Activated T-cell treated with anti-CD3 and anti-CD28 coated beads for 24 hours (primary cell): ENCODE measurements at regions not wholly inside any gene's neighbourhood (a gene's known extent, or its start where the extent isn't known, plus 50 kb on each side); places are given as distances from the start of the nearest gene placed in this dataset.
"Not testable (repeated sequence)": the region's sequence is repeated elsewhere in the genome, so short reads cannot be mapped to it uniquely, and the experiment has no call there.

ENCODE experiments used
- DNase-seq: peaks from one replicate; pipeline ENCODE4 v3.0.0-alpha.2; 2020; ENCODE audit warnings: low read depth

- no peak for DNase-seq
Observed at GRCh38 chr13:58625703-58626389, 994.3 kb downstream of the PCDH17 start.

GRCh38 chr13:58630794-58631193 lies 999.2 kb downstream of the PCDH17 start:
- no peak for DNase-seq

- DNase-seq = no peak
Observed at GRCh38 chr13:58633226-58633625, 1001.7 kb downstream of the PCDH17 start.

- DNase-seq = no peak
Observed at GRCh38 chr13:58655086-58655485, 1023.5 kb downstream of the PCDH17 start.

- no peak for DNase-seq
Observed at GRCh38 chr13:58660826-58661225, 1029.3 kb downstream of the PCDH17 start.

DNA sequence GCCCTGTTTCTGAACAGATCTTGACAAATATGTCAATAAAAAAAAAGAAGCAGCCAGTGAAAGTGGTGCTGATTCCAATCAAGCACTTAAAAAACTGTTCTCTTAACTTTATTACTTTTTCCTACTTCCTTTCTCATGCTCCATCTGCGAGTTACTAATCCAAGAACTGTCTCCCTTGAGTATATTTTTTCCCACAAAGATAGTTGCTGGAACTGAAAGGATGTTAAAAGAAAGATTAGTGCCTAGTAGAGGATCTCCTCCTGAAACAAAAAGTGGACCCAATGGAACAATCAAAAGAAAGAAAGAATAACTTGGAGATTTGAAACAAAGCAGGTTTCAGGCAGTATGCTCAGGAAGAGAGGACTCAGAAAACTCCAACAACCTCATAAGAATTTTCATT lies 1034.8 kb downstream of the PCDH17 start:
- DNase-seq = no peak

- no peak for DNase-seq
Observed at GRCh38 chr13:58667096-58667495, 1035.6 kb downstream of the PCDH17 start.

- no peak for DNase-seq
Observed at GRCh38 chr13:58680115-58680514, 1048.6 kb downstream of the PCDH17 start.

DNA sequence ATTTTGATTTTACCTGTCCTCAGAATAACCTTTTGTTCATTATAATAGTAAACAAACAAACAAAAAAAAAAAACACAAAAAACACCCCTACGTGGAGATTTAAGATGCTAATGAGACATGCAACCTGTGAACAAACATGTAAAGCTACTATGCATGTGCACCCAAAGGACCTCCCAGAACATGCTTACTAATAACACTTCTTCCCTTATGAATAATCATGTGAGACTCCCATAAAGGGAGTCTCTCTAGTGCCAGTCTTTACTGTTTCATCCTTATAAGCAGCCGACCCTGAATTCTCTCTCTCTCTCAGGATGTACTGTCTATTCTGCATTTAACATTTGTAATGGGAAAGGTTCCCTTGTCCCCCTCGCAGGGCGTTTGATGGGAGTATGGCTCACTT lies 1051.1 kb downstream of the PCDH17 start:
- no peak for DNase-seq

- no peak for DNase-seq
Observed at GRCh38 chr13:58687148-58687547, 1055.6 kb downstream of the PCDH17 start.

- DNase-seq = no peak
Observed at GRCh38 chr13:58698531-58698930, 1067.0 kb downstream of the PCDH17 start.

DNA sequence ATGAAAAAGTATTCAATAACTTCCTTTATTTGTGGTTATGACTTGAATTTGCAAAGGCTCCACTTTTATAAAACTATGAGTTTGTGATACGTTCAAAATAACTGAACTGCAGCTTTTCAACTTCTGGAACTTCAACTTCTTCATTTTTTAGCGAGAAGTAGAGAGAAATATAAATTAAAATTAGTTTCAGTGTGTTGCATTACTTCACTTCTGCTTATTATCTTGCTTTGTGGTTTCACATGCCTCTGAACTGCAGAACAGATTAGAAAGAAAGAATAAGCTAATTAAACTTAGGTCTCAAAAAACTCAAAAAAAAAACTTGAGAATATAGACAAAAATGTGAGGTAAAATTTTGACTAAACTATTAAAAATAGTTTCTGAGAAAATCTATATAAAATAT lies 1073.4 kb downstream of the PCDH17 start:
- DNase-seq = no peak

DNA sequence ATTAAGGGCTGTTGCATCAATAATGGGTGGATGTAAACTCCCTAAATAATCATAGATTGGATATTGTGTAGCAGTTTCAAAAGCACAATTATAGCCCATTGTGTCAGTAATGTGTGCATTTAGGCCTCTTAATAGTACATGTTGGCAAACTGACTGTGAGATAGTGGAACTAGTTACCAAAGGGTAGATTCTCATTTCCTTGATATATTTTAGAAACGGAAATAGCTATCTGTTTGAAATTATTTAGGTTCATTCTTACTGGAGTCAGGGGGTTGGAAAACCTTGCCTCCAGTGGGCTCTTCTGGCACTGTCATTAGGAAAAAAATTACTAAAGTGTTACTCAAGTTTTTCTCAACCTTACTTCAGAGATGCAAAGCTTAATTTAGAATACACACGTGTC lies 1074.9 kb downstream of the PCDH17 start:
- DNase-seq = no peak

GRCh38 chr13:58712191-58712590 lies 1080.6 kb downstream of the PCDH17 start:
- DNase-seq = no peak

GRCh38 chr13:58714016-58714415 lies 1082.5 kb downstream of the PCDH17 start:
- not testable (repeated sequence) for DNase-seq

DNA sequence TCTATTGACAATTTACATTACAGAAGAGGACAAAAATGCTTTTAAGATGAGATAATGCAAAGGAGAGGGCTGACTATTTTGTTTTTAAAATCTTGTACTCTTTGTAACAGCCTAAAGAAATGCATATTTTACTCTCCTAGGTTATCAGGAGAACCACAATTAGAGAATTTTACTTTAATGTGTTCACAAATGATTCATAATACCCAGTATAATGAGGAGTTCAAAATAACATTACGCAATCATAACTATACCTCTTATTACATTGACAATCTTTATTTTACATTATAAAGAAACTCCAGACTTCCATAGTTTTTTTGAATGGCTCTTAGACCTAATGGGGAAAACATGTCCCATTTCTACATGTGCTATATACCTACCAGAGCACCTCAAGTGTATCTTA lies 1089.7 kb downstream of the PCDH17 start:
- DNase-seq = no peak

GRCh38 chr13:58728126-58728525 lies 1096.6 kb downstream of the PCDH17 start:
- DNase-seq = no peak

GRCh38 chr13:58729361-58729760 lies 1097.8 kb downstream of the PCDH17 start:
- no peak for DNase-seq

GRCh38 chr13:58744686-58745085 lies 1113.1 kb downstream of the PCDH17 start:
- no peak for DNase-seq

- DNase-seq = no peak
Observed at GRCh38 chr13:58767566-58767965, 1136.0 kb downstream of the PCDH17 start.

DNA sequence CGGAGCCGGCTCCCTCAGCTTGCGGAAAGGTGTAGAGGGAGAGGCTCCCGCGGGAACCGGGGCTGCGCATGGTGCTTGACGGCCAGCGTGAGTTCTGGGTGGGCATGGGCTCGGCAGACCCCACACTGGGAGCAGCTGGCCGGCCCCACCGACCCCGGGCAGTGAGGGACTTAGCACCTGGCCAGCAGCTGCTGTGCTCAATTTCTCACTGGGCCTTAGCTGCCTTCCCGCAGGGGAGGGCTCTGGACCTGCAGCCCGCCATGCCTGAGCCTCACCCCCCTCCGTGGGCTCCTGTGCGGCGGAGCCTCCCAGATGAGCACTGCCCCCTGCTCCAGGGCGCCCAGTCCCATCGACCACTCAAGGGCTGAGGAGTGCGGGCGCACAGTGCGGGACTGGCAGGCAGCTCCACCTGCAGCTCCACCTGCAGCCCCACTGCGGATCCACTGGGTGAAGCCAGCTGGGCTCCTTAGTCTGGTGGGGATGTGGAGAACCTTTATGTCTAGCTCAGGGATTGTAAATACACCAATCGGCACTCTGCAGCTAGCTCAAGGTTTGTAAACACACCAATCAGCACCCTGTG lies 1141.8 kb downstream of the PCDH17 start:
- DNase-seq = no peak

GRCh38 chr13:58782736-58783135 lies 1151.2 kb downstream of the PCDH17 start:
- DNase-seq = no peak

DNA sequence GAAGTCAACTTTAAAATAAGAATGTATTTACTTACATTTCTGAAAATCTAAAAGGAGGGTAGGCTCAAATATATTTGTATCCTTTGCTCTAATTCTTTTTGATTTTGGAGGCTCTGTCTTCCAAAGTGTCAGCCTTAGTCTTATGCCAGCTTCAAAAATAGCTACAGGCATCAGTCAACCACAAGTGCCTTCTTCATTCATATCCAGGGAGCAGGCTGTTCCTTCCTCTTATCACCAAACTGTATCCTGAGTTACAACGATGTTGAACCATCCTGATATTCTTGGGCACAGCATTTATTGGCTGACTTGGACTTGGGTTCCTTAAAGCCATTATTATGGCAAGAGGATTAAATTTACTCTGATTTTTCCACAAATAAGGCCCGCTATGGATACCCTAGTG lies 1161.3 kb downstream of the PCDH17 start:
- no peak for DNase-seq

DNA sequence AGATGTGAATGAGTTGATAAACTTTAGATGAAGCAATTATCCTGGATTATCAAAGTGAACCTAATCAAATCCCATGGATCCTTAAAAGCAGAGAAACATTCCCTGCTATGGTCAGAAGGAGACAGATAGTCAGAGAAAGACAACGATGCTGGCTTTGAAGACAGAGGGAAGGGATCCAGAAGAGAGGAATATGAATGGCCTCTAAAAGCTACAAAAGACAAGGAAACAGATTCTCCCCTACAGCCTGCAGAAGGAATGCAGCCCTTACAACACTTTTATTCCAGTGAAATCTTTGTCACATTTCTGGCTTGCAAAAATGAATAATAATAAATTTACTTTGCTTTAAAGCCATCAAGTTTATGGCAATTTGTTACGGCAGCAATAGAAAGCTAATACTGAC lies 1164.2 kb downstream of the PCDH17 start:
- no peak for DNase-seq
